Ovary (tissue), 3 donors: ENCODE measurements at regions not wholly inside any gene's neighbourhood (a gene's known extent, or its start where the extent isn't known, plus 50 kb on each side); places are given as distances from the start of the nearest gene placed in this dataset.

Experiments used
- EP300 ChIP-seq: sonication (generic); formaldehyde crosslinking; IDR thresholded peaks from one replicate; pipeline ENCODE4 v1.6.1; 2017; ENCODE audit warnings: antibody characterized with exemption
- POLR2A ChIP-seq: fragments of 450-650 bp; IDR thresholded peaks from one replicate; pipeline ENCODE4 v1.6.1; 2017; ENCODE audit warnings: antibody characterized with exemption, mild to moderate bottlenecking, moderate library complexity
- TF ChIP-seq, protein P1 (sequence below), 3 donors: fragments of 450-650 bp in 2 of 3; fragments of 200-600 bp in 1 of 3; IDR thresholded peaks; one replicate each; pipeline versions ENCODE4 v1.5.1 to v1.8.0; 2016 to 2022; ENCODE audit warnings: antibody characterized with exemption in 3 of 3, mild to moderate bottlenecking in 1 of 3
- donor health status: DM: no; HTN: no; CAD: no.

- TF ChIP-seq, protein P1, sequence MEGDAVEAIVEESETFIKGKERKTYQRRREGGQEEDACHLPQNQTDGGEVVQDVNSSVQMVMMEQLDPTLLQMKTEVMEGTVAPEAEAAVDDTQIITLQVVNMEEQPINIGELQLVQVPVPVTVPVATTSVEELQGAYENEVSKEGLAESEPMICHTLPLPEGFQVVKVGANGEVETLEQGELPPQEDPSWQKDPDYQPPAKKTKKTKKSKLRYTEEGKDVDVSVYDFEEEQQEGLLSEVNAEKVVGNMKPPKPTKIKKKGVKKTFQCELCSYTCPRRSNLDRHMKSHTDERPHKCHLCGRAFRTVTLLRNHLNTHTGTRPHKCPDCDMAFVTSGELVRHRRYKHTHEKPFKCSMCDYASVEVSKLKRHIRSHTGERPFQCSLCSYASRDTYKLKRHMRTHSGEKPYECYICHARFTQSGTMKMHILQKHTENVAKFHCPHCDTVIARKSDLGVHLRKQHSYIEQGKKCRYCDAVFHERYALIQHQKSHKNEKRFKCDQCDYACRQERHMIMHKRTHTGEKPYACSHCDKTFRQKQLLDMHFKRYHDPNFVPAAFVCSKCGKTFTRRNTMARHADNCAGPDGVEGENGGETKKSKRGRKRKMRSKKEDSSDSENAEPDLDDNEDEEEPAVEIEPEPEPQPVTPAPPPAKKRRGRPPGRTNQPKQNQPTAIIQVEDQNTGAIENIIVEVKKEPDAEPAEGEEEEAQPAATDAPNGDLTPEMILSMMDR (IDR thresholded peaks at IDR 0.05), result no peak
- no peak for TF ChIP-seq EP300
- TF ChIP-seq POLR2A, result no peak
Observed at GRCh38 chr2:185608799-185609198, 129.8 kb upstream of the FSIP2 start.
